Activated naive CD8-positive, alpha-beta T cell treated with anti-CD3 and anti-CD28 coated beads, Interleukin-2, amount 10 ng/mL, durations not matched to agents 7 days and 5 days (primary cell): ENCODE measurements at regions not wholly inside any gene's neighbourhood (a gene's known extent, or its start where the extent isn't known, plus 50 kb on each side); places are given as distances from the start of the nearest gene placed in this dataset.
"Not testable (repeated sequence)": the region's sequence is repeated elsewhere in the genome, so short reads cannot be mapped to it uniquely, and the experiment has no call there.

Experiments
- ATAC-seq: fragments of 150-1000 bp; cut with Tn5 transposase; one replicate; pipeline ENCODE4 v1.10.0; 2021; ENCODE audit warnings: low read depth, moderate library complexity
- POLR2A ChIA-PET: fragments of 350-600 bp; sonication (Branson Sonifier 250); formaldehyde crosslinking; loops from one replicate; lab custom pipeline; 2021; ENCODE audit warnings: antibody characterized with exemption; lab: Charles Lee
- DNase-seq: peaks from one replicate; pipeline ENCODE4 v3.0.0; 2021
- H3K27ac Mint-ChIP-seq: one replicate; pipeline ENCODE4 v1.8.0; 2022; ENCODE audit warnings: mild to moderate bottlenecking, mixed read lengths
- H3K27me3 Mint-ChIP-seq: one replicate; pipeline ENCODE4 v1.8.0; 2022; ENCODE audit warnings: mild to moderate bottlenecking, moderate library complexity, mixed read lengths
- H3K36me3 Mint-ChIP-seq: one replicate; pipeline ENCODE4 v1.8.0; 2021; ENCODE audit warnings: mild to moderate bottlenecking, mixed read lengths
- H3K4me1 Mint-ChIP-seq: one replicate; pipeline ENCODE4 v1.8.0; 2021; ENCODE audit warnings: mixed read lengths
- H3K4me3 Mint-ChIP-seq: one replicate; pipeline ENCODE4 v1.8.0; 2022; ENCODE audit warnings: mild to moderate bottlenecking, moderate library complexity, mixed read lengths
- H3K9me3 Mint-ChIP-seq: one replicate; pipeline ENCODE4 v1.8.0; 2021; ENCODE audit warnings: mixed read lengths

- H3K27ac Mint-ChIP-seq, result no peak overlapping the region
- no peaks in the 10 kb centered on the region for H3K27me3 Mint-ChIP-seq
- ATAC-seq (no peak), DNase-seq (no peak)
- no peaks in the 10 kb centered on the region for H3K36me3 Mint-ChIP-seq
- no peak overlapping the region for H3K4me3 Mint-ChIP-seq
- POLR2A ChIA-PET, result no interaction called here
- H3K4me1 Mint-ChIP-seq, result no peaks in the 10 kb centered on the region
- H3K9me3 Mint-ChIP-seq, result peaks cover 7% of the 10 kb centered on the region
Observed at GRCh38 chr12:23217667-23218066, 592.7 kb downstream of the ETNK1 start.

- POLR2A ChIA-PET, result no interaction called here
- H3K27ac Mint-ChIP-seq, result no peak overlapping the region
- H3K36me3 Mint-ChIP-seq, result no peaks in the 10 kb centered on the region
- no peak for ATAC-seq
- no peaks in the 10 kb centered on the region for H3K4me1 Mint-ChIP-seq
- DNase-seq, result no peak
- no peak overlapping the region for H3K4me3 Mint-ChIP-seq
- H3K9me3 Mint-ChIP-seq, result peaks cover 2% of the 10 kb centered on the region
- H3K27me3 Mint-ChIP-seq, result no peaks in the 10 kb centered on the region
Observed at GRCh38 chr12:23221066-23221465, 596.1 kb downstream of the ETNK1 start.

- no peaks in the 10 kb centered on the region for H3K36me3 Mint-ChIP-seq
- H3K27me3 Mint-ChIP-seq, result no peaks in the 10 kb centered on the region
- H3K27ac Mint-ChIP-seq, result no peak overlapping the region
- POLR2A ChIA-PET, result no interaction called here
- ATAC-seq (no peak), DNase-seq (no peak)
- no peak overlapping the region for H3K4me3 Mint-ChIP-seq
- no peaks in the 10 kb centered on the region for H3K4me1 Mint-ChIP-seq
- H3K9me3 Mint-ChIP-seq, result peaks cover 2% of the 10 kb centered on the region
Observed at GRCh38 chr12:23221926-23222325, 597.0 kb downstream of the ETNK1 start.

GRCh38 chr12:23222801-23223200, 597.8 kb downstream of the ETNK1 start:
- H3K4me1 Mint-ChIP-seq, result no peaks in the 10 kb centered on the region
- DNase-seq, result no peak
- H3K27ac Mint-ChIP-seq, result no peak overlapping the region
- H3K36me3 Mint-ChIP-seq, result no peaks in the 10 kb centered on the region
- H3K4me3 Mint-ChIP-seq, result no peak overlapping the region
- peaks cover 2% of the 10 kb centered on the region for H3K9me3 Mint-ChIP-seq
- ATAC-seq, result no peak
- POLR2A ChIA-PET, result no interaction called here
- no peaks in the 10 kb centered on the region for H3K27me3 Mint-ChIP-seq

- no peaks in the 10 kb centered on the region for H3K4me1 Mint-ChIP-seq
- no peaks in the 10 kb centered on the region for H3K9me3 Mint-ChIP-seq
- no peak for ATAC-seq
- no peak overlapping the region for H3K27ac Mint-ChIP-seq
- DNase-seq, result no peak
- H3K36me3 Mint-ChIP-seq, result no peaks in the 10 kb centered on the region
- no peak overlapping the region for H3K4me3 Mint-ChIP-seq
- no peaks in the 10 kb centered on the region for H3K27me3 Mint-ChIP-seq
- POLR2A ChIA-PET, result no interaction called here
Observed at GRCh38 chr12:23228101-23228500, 603.1 kb downstream of the ETNK1 start.

- no peaks in the 10 kb centered on the region for H3K4me1 Mint-ChIP-seq
- H3K27ac Mint-ChIP-seq, result no peak overlapping the region
- DNase-seq (no peak), ATAC-seq (no peak)
- H3K36me3 Mint-ChIP-seq, result no peaks in the 10 kb centered on the region
- POLR2A ChIA-PET, result no interaction called here
- H3K27me3 Mint-ChIP-seq, result no peaks in the 10 kb centered on the region
- H3K4me3 Mint-ChIP-seq, result no peak overlapping the region
- H3K9me3 Mint-ChIP-seq, result no peaks in the 10 kb centered on the region
Observed at GRCh38 chr12:23230899-23231298, 605.9 kb downstream of the ETNK1 start.

- Mint-ChIP-seq H3K27me3 (no peaks in the 10 kb centered on the region), H3K4me1 (no peaks in the 10 kb centered on the region), H3K9me3 (no peaks in the 10 kb centered on the region), H3K4me3 (no peak overlapping the region), H3K27ac (no peak overlapping the region), H3K36me3 (no peaks in the 10 kb centered on the region)
- no peak for ATAC-seq
- POLR2A ChIA-PET, result no interaction called here
- DNase-seq, result no peak
Observed at GRCh38 chr12:23236066-23236780, 611.3 kb downstream of the ETNK1 start.

GRCh38 chr12:23236811-23237210, 611.8 kb downstream of the ETNK1 start:
- Mint-ChIP-seq H3K9me3 (no peaks in the 10 kb centered on the region), H3K27me3 (no peaks in the 10 kb centered on the region), H3K4me3 (no peak overlapping the region), H3K36me3 (no peaks in the 10 kb centered on the region), H3K27ac (no peak overlapping the region), H3K4me1 (no peaks in the 10 kb centered on the region)
- DNase-seq, result no peak
- ATAC-seq, result no peak
- POLR2A ChIA-PET, result no interaction called here

GRCh38 chr12:23238190-23238589, 613.2 kb downstream of the ETNK1 start:
- Mint-ChIP-seq H3K27me3 (no peaks in the 10 kb centered on the region), H3K36me3 (no peaks in the 10 kb centered on the region), H3K9me3 (no peaks in the 10 kb centered on the region), H3K4me1 (no peaks in the 10 kb centered on the region), H3K27ac (no peak overlapping the region), H3K4me3 (no peak overlapping the region)
- ATAC-seq, result no peak
- POLR2A ChIA-PET, result no interaction called here
- DNase-seq, result no peak

GRCh38 chr12:23238957-23239356, 614.0 kb downstream of the ETNK1 start:
- DNase-seq, result no peak
- Mint-ChIP-seq H3K4me3 (no peak overlapping the region), H3K27ac (no peak overlapping the region)

GRCh38 chr12:23245186-23245585, 620.2 kb downstream of the ETNK1 start:
- POLR2A ChIA-PET, result no interaction called here

More at GRCh38 chr12:23238957-23239356, 614.0 kb downstream of the ETNK1 start:
- H3K9me3 Mint-ChIP-seq, result no peaks in the 10 kb centered on the region
- ATAC-seq, result no peak
- H3K4me1 Mint-ChIP-seq, result no peaks in the 10 kb centered on the region
- no peaks in the 10 kb centered on the region for H3K36me3 Mint-ChIP-seq
- POLR2A ChIA-PET, result no interaction called here
- no peaks in the 10 kb centered on the region for H3K27me3 Mint-ChIP-seq

GRCh38 chr12:23253191-23253590, 628.2 kb downstream of the ETNK1 start:
- Mint-ChIP-seq H3K4me3 (no peak overlapping the region), H3K4me1 (no peaks in the 10 kb centered on the region), H3K36me3 (no peaks in the 10 kb centered on the region), H3K9me3 (peaks cover 4% of the 10 kb centered on the region), H3K27ac (no peak overlapping the region), H3K27me3 (no peaks in the 10 kb centered on the region)
- POLR2A ChIA-PET, result no interaction called here
- ATAC-seq (no peak), DNase-seq (no peak)

More at GRCh38 chr12:23245186-23245585, 620.2 kb downstream of the ETNK1 start:
- H3K36me3 Mint-ChIP-seq, result no peaks in the 10 kb centered on the region
- ATAC-seq (no peak), DNase-seq (no peak)
- no peaks in the 10 kb centered on the region for H3K9me3 Mint-ChIP-seq
- H3K4me1 Mint-ChIP-seq, result no peaks in the 10 kb centered on the region
- H3K27me3 Mint-ChIP-seq, result no peaks in the 10 kb centered on the region
- no peak overlapping the region for H3K4me3 Mint-ChIP-seq
- H3K27ac Mint-ChIP-seq, result no peak overlapping the region

GRCh38 chr12:23253910-23254309, 628.9 kb downstream of the ETNK1 start:
- DNase-seq, H3K9me3 Mint-ChIP-seq, H3K27ac Mint-ChIP-seq, H3K27me3 Mint-ChIP-seq, ATAC-seq, H3K36me3 Mint-ChIP-seq, H3K4me3 Mint-ChIP-seq, H3K4me1 Mint-ChIP-seq, POLR2A ChIA-PET: not testable (repeated sequence)

- no peaks in the 10 kb centered on the region for H3K4me1 Mint-ChIP-seq
- no peak overlapping the region for H3K4me3 Mint-ChIP-seq
- H3K27me3 Mint-ChIP-seq, result no peaks in the 10 kb centered on the region
- H3K9me3 Mint-ChIP-seq, result peaks cover 5% of the 10 kb centered on the region
- H3K36me3 Mint-ChIP-seq, result no peaks in the 10 kb centered on the region
- ATAC-seq (no peak), DNase-seq (no peak)
- no peak overlapping the region for H3K27ac Mint-ChIP-seq
- POLR2A ChIA-PET, result no interaction called here
Observed at GRCh38 chr12:23259558-23259957, 634.6 kb downstream of the ETNK1 start.
